Brain microvascular endothelial cell (primary cell): ENCODE measurements at regions not wholly inside any gene's neighbourhood (a gene's known extent, or its start where the extent isn't known, plus 50 kb on each side); places are given as distances from the start of the nearest gene placed in this dataset.

Experiments used
- DNase-seq: peaks from one replicate; pipeline ENCODE4 v3.0.0-alpha.2; 2020
- H3K27ac ChIP-seq: fragments of 250-450 bp; sonication (Bioruptor Pico); 2 replicates; pipeline ENCODE4 v1.5.1; 2020; ENCODE audit warnings: mild to moderate bottlenecking, moderate library complexity
- H3K27me3 ChIP-seq: fragments of 250-450 bp; sonication (Bioruptor Pico); replicated peaks from 2 replicates; pipeline ENCODE4 v1.5.1; 2020; ENCODE audit warnings: mild to moderate bottlenecking
- H3K36me3 ChIP-seq: fragments of 250-450 bp; sonication (Bioruptor Pico); replicated peaks from 2 replicates; pipeline ENCODE4 v1.5.1; 2020; ENCODE audit warnings: mild to moderate bottlenecking
- H3K4me3 ChIP-seq: 2 replicates; pipeline ENCODE4 v1.5.1; 2011; ENCODE audit warnings: low read depth, mild to moderate bottlenecking, control low read depth, low read length, moderate library complexity
- CTCF ChIP-seq: IDR thresholded peaks from 2 replicates; pipeline ENCODE4 v1.5.1; 2011; ENCODE audit warnings: low read depth, mild to moderate bottlenecking, moderate library complexity, low read length, control low read depth, inconsistent platforms; ENCODE audit errors: missing control alignments
- in situ Hi-C: cut with HindIII; loops from 2 replicates; pipeline ENCODE4 v1.10.0; 2017; ENCODE audit warnings: low sequenced_read_pairs, low pct_ligation_motif_present

- in situ Hi-C loops = no loop called here
- Histone ChIP-seq H3K4me3 (no peak overlapping the region), H3K27me3 (no peaks in the 10 kb centered on the region), H3K36me3 (no peaks in the 10 kb centered on the region), H3K27ac (no peak overlapping the region)
- no peak for DNase-seq
- TF ChIP-seq CTCF = no peak
Measured at GRCh38 chr2:240254337-240255164, 114.1 kb upstream of the OTOS start.

- no peak for TF ChIP-seq CTCF
- no peak overlapping the region for H3K27ac ChIP-seq
- no peak overlapping the region for H3K4me3 ChIP-seq
- in situ Hi-C loops = no loop called here
- H3K36me3 ChIP-seq = no peaks in the 10 kb centered on the region
- no peaks in the 10 kb centered on the region for H3K27me3 ChIP-seq
- DNase-seq = no peak
Measured at GRCh38 chr2:240255165-240255491, 114.7 kb upstream of the OTOS start.

- H3K27me3 ChIP-seq = no peaks in the 10 kb centered on the region
- TF ChIP-seq CTCF = no peak
- H3K36me3 ChIP-seq = no peaks in the 10 kb centered on the region
- in situ Hi-C loops = no loop called here
- H3K27ac ChIP-seq = no peak overlapping the region
- DNase-seq = no peak
- H3K4me3 ChIP-seq = no peak overlapping the region
Measured at GRCh38 chr2:240255811-240256703, 115.6 kb upstream of the OTOS start.

GRCh38 chr2:240256704-240257637 lies 116.5 kb upstream of the OTOS start:
- in situ Hi-C loops = no loop called here
- no peak for TF ChIP-seq CTCF
- H3K4me3 ChIP-seq = no peak overlapping the region
- no peaks in the 10 kb centered on the region for H3K27me3 ChIP-seq
- DNase-seq = no peak
- H3K36me3 ChIP-seq = no peaks in the 10 kb centered on the region
- no peak overlapping the region for H3K27ac ChIP-seq

GRCh38 chr2:240257940-240258580 lies 117.6 kb upstream of the OTOS start:
- no peak for TF ChIP-seq CTCF
- Histone ChIP-seq H3K4me3 (no peak overlapping the region), H3K36me3 (no peaks in the 10 kb centered on the region), H3K27ac (no peak overlapping the region), H3K27me3 (no peaks in the 10 kb centered on the region)
- in situ Hi-C loops = no loop called here
- no peak for DNase-seq
